CD4-positive, alpha-beta T cell treated with Interleukin-2 at 100 ng/mL for 4 hours (primary cell): ENCODE measurements at regions not wholly inside any gene's neighbourhood (a gene's known extent, or its start where the extent isn't known, plus 50 kb on each side); places are given as distances from the start of the nearest gene placed in this dataset.
"Not testable (repeated sequence)": the region's sequence is repeated elsewhere in the genome, so short reads cannot be mapped to it uniquely, and the experiment has no call there.

Source experiments
- DNase-seq: peaks from one replicate; pipeline ENCODE4 v3.0.0-alpha.2; 2020; ENCODE audit warnings: low spot score

GRCh38 chrY:3491423-3491822 is 87.4 kb upstream of the TGIF2LY start:
- not testable (repeated sequence) for DNase-seq

- DNase-seq, result not testable (repeated sequence)
Measured at GRCh38 chrY:3494539-3494938, 84.3 kb upstream of the TGIF2LY start.

DNA sequence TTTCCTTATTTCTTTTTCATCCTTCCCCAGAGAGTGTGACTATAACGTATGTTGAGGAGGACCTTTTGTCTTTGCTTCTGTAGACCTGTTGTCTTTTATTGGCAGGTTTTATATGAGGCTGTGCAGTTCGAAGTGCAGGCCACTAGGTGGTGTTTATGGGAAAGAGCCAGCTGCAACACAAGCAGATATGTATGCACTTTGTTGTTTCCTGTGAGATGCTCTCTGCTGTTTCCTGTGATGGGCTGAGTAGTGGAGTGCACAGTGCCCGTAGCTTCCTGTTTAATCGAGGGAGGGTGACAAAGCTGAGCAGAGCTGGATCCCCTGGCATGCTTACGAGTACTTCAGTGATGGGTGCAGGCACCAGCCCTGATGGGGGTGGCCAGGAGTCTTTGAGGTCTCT is 51.8 kb upstream of the TGIF2LY start:
- DNase-seq, result peak; percentile 0
